GM12875 (cell line): ENCODE measurements at regions not wholly inside any gene's neighbourhood (a gene's known extent, or its start where the extent isn't known, plus 50 kb on each side); places are given as distances from the start of the nearest gene placed in this dataset.

Experiments used
- H3K4me3 ChIP-seq: one replicate; pipeline ENCODE4 v1.5.1; 2011; ENCODE audit warnings: low read depth, low read length, control low read depth
- CTCF ChIP-seq: IDR thresholded peaks from 2 replicates; pipeline ENCODE4 v1.5.1; 2011; ENCODE audit warnings: low read depth, mild to moderate bottlenecking, control low read depth, inconsistent platforms, low read length, moderate library complexity, borderline replicate concordance; ENCODE audit not compliant: insufficient read depth

DNA sequence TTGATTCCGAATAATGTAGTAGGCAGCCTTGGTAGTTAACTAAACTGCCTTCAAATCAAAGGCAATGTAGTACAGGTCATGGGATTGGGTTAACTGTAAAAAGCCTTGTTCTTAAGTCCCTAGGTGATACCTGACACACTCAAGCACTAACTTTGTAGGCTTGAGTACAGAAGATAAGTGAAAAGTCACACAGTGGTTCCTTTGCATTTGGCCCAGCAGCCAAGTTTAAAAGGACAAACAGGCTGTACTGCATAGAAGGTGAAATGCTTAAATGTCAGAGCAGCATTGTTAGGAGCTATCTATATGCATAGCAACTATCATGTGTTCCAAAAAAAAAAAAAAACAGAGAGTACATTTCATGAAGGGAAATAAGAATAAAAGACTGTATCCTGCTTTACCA lies 178.4 kb downstream of the ATOH1 start:
- no peak overlapping the region for H3K4me3 ChIP-seq
- no peak for TF ChIP-seq CTCF

GRCh38 chr4:94011190-94011589 lies 182.6 kb downstream of the ATOH1 start:
- no peak for TF ChIP-seq CTCF
- H3K4me3 ChIP-seq, result no peak overlapping the region

DNA sequence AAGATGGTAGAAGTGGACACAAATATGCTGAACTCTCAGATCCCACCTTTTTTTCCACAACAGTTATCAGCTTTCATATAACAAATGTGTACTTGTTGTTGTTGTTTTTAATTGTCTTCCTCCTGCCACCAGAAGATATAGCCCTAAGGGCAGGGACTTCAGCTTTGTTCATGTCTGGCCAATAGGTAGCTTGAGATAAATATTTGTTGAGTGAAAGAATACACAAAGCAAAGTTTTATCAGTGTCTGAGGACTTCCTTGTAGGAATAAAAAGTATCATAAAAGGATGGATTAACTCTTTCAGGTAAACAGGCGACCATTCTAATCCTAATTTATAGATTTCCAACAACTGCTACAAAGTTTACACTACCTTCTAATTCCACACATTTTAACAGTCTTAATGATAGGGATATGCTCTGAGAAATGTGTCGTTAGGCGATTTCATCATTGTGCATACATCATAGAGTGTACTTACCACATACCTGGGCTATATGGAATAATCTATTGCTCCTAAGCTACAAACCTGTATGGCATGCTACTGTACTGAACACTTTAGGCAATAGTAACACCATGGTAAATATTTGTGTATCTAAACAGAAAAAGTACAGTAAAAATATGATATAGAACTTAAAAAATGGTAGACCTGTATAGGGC lies 186.1 kb downstream of the ATOH1 start:
- no peak overlapping the region for H3K4me3 ChIP-seq
- TF ChIP-seq CTCF, result no peak

- no peak for TF ChIP-seq CTCF
- no peak overlapping the region for H3K4me3 ChIP-seq
Observed at GRCh38 chr4:94015956-94016355, 187.4 kb downstream of the ATOH1 start.

DNA sequence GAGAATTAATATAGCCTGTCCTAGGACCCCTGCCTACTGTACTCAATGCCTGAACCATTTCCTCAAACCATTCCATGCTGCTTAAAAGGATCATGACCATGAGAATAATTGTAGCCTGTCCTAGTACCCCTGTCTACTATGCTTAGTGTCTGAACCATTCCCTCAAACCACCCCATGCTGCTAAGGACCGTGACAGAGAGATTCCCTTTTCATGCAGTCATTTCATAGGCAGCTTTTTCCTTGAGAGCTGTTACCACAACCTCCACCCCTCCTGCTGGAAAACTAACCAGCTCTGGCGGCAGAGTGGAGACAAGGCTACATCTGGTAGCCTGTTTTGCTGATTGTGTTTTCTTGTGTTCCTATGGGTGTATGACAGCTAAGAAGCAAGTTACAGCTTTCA lies 174.9 kb upstream of the SMARCAD1 start:
- H3K4me3 ChIP-seq, result no peak overlapping the region
- no peak for TF ChIP-seq CTCF

DNA sequence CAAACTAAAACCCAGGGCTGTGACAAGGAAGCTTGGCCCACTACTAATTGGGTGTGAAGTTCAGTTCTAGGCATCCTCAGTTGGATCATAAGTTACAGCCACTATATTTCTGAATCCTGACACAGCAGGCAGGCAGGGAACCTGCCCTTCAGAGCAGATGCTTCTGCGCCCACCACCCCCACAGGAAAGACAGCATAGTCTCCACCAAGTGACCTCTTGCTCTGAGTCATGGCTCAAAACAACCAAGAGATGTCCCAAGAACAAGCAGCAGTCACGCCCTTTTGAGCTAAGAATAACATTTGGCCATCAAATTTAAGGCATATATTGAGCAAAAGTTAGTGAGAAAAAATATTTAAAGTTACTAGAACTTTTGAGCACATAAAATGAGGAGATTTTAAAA lies 170.7 kb upstream of the SMARCAD1 start:
- no peak overlapping the region for H3K4me3 ChIP-seq
- no peak for TF ChIP-seq CTCF

DNA sequence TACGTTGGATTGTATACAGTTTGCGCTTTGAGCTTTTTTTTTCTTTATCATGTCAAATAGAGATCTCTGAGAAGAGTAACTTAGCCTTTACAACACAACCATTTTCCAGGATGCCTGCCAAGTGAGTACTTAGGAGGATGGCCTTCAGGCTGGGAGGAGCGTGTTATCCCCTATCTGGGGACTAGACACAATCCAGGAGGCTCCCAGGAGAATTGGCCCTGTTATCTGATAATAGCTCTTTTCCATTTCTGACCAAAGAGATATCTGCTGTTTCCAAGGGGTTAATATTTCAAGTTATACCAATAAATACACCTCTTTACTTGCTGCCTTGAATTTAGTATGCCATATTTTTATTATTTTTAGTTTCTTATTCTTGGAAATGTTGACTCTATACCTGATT lies 169.5 kb upstream of the SMARCAD1 start:
- no peak for TF ChIP-seq CTCF
- no peak overlapping the region for H3K4me3 ChIP-seq
